ENCODE measurements at regions not wholly inside any gene's neighbourhood (a gene's known extent, or its start where the extent isn't known, plus 50 kb on each side); places are given as distances from the start of the nearest gene placed in this dataset.

DNA sequence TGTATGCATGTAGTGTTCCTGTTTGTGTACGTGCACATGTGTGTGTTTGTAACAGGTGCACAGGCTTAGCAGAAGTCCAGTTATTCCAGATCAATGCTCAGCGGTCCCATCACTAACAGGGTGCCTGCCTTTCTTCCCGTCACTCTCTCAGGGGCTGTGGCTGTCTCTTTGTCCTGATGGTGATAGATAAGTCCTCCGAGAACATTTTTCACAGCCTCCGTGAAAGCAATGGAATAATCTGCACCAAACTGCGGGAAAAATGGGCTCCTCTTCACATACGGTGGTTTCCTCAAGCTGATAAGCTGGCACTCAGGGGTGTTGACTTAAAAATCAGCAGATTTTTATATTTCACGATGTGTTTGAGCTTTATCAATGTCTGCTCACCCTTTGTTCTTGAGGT is 342.3 kb downstream of the TMEM114 start:
- TF ChIP-seq, protein P1, sequence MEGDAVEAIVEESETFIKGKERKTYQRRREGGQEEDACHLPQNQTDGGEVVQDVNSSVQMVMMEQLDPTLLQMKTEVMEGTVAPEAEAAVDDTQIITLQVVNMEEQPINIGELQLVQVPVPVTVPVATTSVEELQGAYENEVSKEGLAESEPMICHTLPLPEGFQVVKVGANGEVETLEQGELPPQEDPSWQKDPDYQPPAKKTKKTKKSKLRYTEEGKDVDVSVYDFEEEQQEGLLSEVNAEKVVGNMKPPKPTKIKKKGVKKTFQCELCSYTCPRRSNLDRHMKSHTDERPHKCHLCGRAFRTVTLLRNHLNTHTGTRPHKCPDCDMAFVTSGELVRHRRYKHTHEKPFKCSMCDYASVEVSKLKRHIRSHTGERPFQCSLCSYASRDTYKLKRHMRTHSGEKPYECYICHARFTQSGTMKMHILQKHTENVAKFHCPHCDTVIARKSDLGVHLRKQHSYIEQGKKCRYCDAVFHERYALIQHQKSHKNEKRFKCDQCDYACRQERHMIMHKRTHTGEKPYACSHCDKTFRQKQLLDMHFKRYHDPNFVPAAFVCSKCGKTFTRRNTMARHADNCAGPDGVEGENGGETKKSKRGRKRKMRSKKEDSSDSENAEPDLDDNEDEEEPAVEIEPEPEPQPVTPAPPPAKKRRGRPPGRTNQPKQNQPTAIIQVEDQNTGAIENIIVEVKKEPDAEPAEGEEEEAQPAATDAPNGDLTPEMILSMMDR (optimal IDR thresholded peaks at IDR 0.05 in 1 of 3, IDR thresholded peaks at IDR 0.05 in 1 of 3, conservative IDR thresholded peaks at IDR 0.05 in 1 of 3; ENCODE audit: extremely low read depth in 1 of 3, insufficient read depth in 2 of 3, low read length in 3 of 3) = no peak
- no peak for TF ChIP-seq EZH2 (IDR thresholded peaks at IDR 0.05; ENCODE audit: low read length)
